Small intestine (tissue), 7 donors: ENCODE measurements at regions not wholly inside any gene's neighbourhood (a gene's known extent, or its start where the extent isn't known, plus 50 kb on each side); places are given as distances from the start of the nearest gene placed in this dataset.
A peak's percentile ranks its signal among the peaks of the same experiment; 100 is the strongest.
"Not testable (repeated sequence)": the region's sequence is repeated elsewhere in the genome, so short reads cannot be mapped to it uniquely, and the experiment has no call there.

ENCODE experiments used
- DNase-seq, 2 donors: peaks; one replicate each; pipeline versions ENCODE4 v3.0.0 to v3.0.0-alpha.2; 2013
- FAIRE-seq: peaks from 2 replicates; lab custom pipeline; 2012; peaks lifted over from hg19 to GRCh38; lab: Jason Lieb, UNC
- H3K27ac ChIP-seq, 3 donors: one replicate each; pipeline ENCODE4 v1.5.1; 2013; ENCODE audit warnings: low read length in 2 of 3, mild to moderate bottlenecking in 2 of 3, control low read depth in 1 of 3, inconsistent platforms in 1 of 3, low read depth in 1 of 3, moderate library complexity in 1 of 3
- H3K27me3 ChIP-seq, 3 donors: one replicate each; pipeline ENCODE4 v1.6.1; 2013; ENCODE audit warnings: low read length in 3 of 3, inconsistent platforms in 1 of 3; ENCODE audit not compliant: control insufficient read depth in 3 of 3, insufficient read depth in 3 of 3
- H3K36me3 ChIP-seq, 3 donors: one replicate each; pipeline ENCODE4 v1.6.1; 2013; ENCODE audit warnings: low read length in 3 of 3, inconsistent platforms in 1 of 3, low read depth in 1 of 3, mild to moderate bottlenecking in 1 of 3, moderate library complexity in 1 of 3; ENCODE audit not compliant: control insufficient read depth in 3 of 3, insufficient read depth in 2 of 3
- H3K4me1 ChIP-seq, 3 donors: one replicate each; pipeline ENCODE4 v1.6.1; 2013; ENCODE audit warnings: low read length in 2 of 3, inconsistent platforms in 1 of 3, low read depth in 1 of 3, mild to moderate bottlenecking in 1 of 3, moderate library complexity in 1 of 3; ENCODE audit not compliant: control insufficient read depth in 3 of 3, insufficient read depth in 2 of 3
- H3K4me3 ChIP-seq, 3 donors: one replicate each; pipeline ENCODE4 v1.5.1; 2013; ENCODE audit warnings: low read length in 3 of 3, control low read depth in 1 of 3, inconsistent platforms in 1 of 3, low read depth in 1 of 3, mild to moderate bottlenecking in 1 of 3, moderate library complexity in 1 of 3
- H3K9me3 ChIP-seq, 2 donors: one replicate each; pipeline ENCODE4 v1.6.1; 2013; ENCODE audit warnings: low read depth in 1 of 2, low read length in 1 of 2; ENCODE audit not compliant: control insufficient read depth in 2 of 2, insufficient read depth in 1 of 2
- WGBS, 3 donors: extraction: QIAGEN DNeasy Blood & Tissue Kit; methylation state at CpG; one replicate each; pipeline ENCODE4 v1.1.7; 2013; 5-methylcytosine and 5-hydroxymethylcytosine counted together
- donor health status: healthy with polysubstance abuse.
- donor health status: control.
- donor health status: control.
- donor health status: Bipolar disorder and iron deficiency.
- donor health status: healthy.

DNA sequence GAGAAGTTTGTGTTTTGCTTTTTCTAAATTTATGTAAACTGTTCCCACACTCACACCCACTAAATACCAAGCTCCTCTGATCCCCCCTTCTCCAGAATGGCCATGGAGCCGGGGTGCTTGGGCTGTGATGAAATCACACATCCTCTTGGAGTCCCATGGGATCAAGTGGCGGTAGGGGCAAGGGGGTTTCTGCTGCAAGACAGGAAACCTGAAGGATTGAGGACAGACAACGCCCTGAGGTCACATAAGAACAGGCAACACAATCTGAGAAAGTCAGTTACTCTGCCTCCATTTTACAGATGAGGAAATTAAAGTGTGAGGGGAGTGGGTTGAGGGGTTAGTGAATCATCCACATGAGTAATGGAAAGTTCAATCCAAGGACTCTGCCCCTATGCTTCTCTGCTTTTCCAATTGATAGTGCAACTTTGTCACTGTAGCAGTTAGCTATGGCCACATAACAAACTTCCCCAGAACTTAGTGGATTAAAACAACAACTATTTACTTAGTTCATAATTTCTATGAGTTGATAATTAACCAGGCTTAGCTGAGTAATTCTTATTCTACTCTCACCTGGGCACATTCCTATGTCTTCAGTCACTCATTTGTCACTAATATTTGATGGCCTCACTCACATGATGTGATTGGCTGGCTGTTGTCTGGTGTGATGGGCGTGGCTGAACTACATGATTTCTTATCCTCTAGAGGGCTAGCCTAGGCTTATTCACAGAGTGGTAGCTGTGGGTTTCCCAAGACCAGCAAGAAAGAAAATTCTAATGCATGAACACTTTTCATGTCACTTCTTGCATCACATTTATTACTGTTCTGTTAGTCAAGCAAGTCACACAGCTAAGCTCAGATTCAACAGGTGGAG is 77.3 kb upstream of the ADRA1D start:
- 64 to 73% (median 67%) methylated on average over 4 of the region's 4 CpGs for WGBS, 3 donors
- H3K4me1 ChIP-seq, result no peaks in the 10 kb centered on the region
- no peak for FAIRE-seq

DNA sequence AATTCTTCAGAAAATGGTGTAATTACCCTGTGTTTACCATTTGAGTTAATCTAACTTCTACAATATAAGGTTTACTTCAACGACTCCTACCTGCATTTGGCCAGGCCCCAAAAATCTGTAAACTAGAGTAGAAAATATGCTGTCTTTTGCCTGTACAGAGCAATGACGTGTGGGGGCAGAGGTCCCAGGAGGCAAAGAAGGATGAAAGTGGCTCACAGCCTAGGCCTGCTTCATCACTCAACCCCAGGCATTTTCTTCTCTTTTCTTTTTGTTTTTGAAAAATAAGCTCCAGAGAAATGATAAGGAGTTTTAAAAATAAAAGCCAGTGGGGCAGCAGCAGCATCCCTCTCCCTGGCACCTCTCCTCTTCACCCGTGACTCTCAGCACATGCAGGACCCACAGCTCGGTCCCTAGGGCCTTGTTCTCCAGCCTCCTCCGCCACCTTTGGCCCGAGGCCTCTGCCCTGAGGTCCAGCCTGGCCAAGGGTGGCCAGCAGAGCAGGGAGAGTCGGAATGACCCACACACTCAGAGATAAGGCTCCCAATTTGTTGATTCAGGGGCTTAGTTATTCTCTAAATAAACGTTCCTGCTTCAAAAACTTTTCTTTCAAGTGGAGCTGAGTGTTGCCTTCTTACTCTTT is 76.6 kb upstream of the ADRA1D start:
- no peak overlapping the region for H3K27ac ChIP-seq
- H3K9me3 ChIP-seq, result peaks cover 0 to 3% of the 10 kb centered on the region in 2 donors
- no peaks in the 10 kb centered on the region for H3K36me3 ChIP-seq
- no peak overlapping the region for H3K4me3 ChIP-seq
- WGBS, 3 donors, result 46 to 56% (median 54%) methylated on average over 8 of the region's 8 CpGs
- DNase-seq, result no peak
- no peaks in the 10 kb centered on the region for H3K4me1 ChIP-seq
- FAIRE-seq, result no peak
- no peaks in the 10 kb centered on the region for H3K27me3 ChIP-seq

More for the DNA sequence above, 77.3 kb upstream of the ADRA1D start:
- DNase-seq, result peak in 1 of 2 donors; percentile 3
- Histone ChIP-seq H3K9me3 (peaks cover 0 to 3% of the 10 kb centered on the region in 2 donors), H3K27ac (no peak overlapping the region), H3K36me3 (no peaks in the 10 kb centered on the region), H3K27me3 (no peaks in the 10 kb centered on the region), H3K4me3 (no peak overlapping the region)

DNA sequence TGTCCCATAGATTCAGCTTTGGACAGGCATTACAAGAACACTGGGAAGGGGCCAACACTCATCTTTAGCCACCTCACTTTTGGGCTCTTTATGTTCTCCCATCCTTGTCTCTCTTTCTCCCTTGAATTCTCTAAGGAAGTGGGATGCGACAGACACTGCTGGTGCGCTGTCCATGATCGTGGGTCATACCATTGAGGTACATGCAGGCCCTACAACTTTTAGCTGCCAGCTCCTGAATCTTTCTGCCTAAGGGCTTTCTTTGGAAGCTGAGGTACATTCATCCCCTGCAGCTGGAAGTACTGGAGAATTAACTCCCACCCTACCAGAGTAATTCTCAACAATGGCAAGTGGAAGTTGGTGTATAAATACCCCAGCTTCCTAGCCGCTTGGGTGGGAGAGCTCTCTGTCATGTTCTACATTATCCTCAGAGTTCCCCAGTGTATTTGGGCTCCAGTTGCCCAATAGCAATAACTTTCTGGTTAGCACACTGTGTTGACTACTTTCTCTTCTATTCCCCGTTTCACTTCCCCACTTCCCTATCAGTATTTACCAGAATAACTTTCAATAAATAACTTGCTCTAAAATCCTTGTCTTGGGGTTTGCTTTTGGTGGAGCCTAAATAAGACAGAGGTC is 75.6 kb upstream of the ADRA1D start:
- 80 to 83% (median 81%) methylated on average over 5 of the region's 5 CpGs for WGBS, 3 donors
- no peaks in the 10 kb centered on the region for H3K27me3 ChIP-seq
- DNase-seq (no peak), FAIRE-seq (no peak)
- no peaks in the 10 kb centered on the region for H3K4me1 ChIP-seq
- no peak overlapping the region for H3K27ac ChIP-seq
- no peaks in the 10 kb centered on the region for H3K36me3 ChIP-seq
- H3K9me3 ChIP-seq, result peaks cover 0 to 3% of the 10 kb centered on the region in 2 donors
- no peak overlapping the region for H3K4me3 ChIP-seq

DNA sequence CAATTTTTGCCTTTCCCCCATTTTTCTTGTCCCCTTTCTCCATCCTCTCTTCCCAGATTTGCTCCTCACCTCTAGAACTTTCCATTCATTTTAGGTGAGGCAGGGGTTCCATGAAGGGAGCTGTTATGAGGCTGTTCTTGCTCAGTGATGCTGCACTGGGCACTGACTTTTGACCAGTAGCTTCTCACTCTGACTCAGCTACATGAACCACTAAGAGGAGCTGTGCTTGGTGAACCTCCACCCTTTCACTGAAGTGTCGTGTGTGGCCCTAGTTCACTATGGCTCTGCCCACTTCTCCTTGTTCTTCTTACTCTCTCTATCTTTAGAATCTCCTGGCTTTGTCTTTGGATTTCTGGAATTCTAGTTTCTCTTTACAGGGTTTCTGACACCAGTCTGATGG is 73.4 kb upstream of the ADRA1D start:
- H3K9me3 ChIP-seq, result peaks cover 0 to 3% of the 10 kb centered on the region in 2 donors
- H3K4me1 ChIP-seq, result no peaks in the 10 kb centered on the region
- no peak for DNase-seq
- WGBS, 3 donors, result 35 to 67% (median 47%) methylated on average over 1 of the region's 1 CpG
- no peak overlapping the region for H3K27ac ChIP-seq
- H3K4me3 ChIP-seq, result no peak overlapping the region
- no peaks in the 10 kb centered on the region for H3K27me3 ChIP-seq
- FAIRE-seq, result no peak
- no peaks in the 10 kb centered on the region for H3K36me3 ChIP-seq

DNA sequence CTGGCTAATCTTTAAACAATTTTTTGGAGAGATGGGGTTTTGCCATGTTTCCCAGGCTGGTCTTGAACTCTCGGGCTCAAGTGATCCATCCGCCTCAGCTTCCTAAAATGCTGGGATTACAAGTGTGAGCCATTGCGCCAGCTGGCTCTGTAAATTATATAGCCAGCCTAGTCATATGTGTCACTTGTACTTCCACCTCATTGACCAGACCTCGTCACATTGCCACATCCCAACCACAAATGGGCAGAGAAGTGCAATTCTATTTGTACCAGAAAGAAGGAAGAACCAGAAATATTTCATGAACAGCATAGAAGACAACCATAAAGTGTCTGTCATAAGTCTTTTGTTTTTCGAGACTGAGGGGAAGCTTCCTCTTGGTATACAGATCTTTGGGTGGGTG is 71.2 kb upstream of the ADRA1D start:
- no peak for DNase-seq
- no peaks in the 10 kb centered on the region for H3K9me3 ChIP-seq
- no peaks in the 10 kb centered on the region for H3K27me3 ChIP-seq
- no peaks in the 10 kb centered on the region for H3K36me3 ChIP-seq
- no peak overlapping the region for H3K27ac ChIP-seq
- FAIRE-seq, result no peak
- H3K4me1 ChIP-seq, result no peaks in the 10 kb centered on the region
- no peak overlapping the region for H3K4me3 ChIP-seq
- 80 to 89% (median 86%) methylated on average over 5 of the region's 5 CpGs for WGBS, 3 donors

DNA sequence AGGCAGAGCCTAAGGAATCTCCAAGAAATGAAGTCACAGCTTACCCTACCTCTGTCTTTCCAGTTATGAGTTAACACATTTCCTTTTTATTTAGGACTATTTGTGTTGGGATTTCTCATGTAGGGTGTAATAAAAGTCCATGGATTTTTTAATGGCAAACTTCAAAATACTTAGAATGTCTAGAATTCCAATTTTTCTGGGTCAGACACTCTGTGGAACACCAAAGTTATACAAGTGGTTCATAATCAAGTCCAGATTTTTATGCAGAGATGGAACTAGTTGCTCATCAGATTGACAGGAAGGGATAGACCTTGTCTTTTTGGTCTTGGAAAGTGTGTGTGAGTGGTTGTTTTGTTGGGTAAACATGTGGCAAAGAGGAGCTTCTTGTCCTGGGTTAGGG is 69.8 kb upstream of the ADRA1D start:
- H3K4me1 ChIP-seq, result no peaks in the 10 kb centered on the region
- no peak overlapping the region for H3K4me3 ChIP-seq
- DNase-seq (no peak), FAIRE-seq (no peak)
- no peaks in the 10 kb centered on the region for H3K36me3 ChIP-seq
- H3K9me3 ChIP-seq, result no peaks in the 10 kb centered on the region
- H3K27me3 ChIP-seq, result no peaks in the 10 kb centered on the region
- no peak overlapping the region for H3K27ac ChIP-seq

DNA sequence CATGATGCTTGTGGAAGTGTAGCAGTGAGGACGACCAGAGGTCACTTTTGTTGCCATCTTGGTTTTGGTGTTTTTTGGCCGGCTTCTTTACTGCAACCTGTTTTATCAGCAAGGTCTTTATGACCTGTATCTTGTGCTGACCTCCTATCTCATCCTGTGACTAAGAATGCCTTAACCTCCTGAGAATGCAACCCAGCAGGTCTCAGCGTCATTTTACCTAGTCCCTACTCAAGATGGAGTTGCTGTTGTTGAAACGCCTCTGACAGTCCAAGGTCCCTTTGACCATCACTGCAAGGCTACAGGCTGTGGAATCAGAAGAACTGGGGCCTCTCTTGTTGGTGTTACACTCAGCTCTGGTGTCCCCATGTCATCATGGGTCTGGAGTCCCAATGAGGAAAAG is 61.5 kb upstream of the ADRA1D start:
- not testable (repeated sequence) for H3K4me1 ChIP-seq, H3K27me3 ChIP-seq, H3K36me3 ChIP-seq, H3K4me3 ChIP-seq, H3K9me3 ChIP-seq, FAIRE-seq, DNase-seq, H3K27ac ChIP-seq
- 80 to 91% (median 84%) methylated on average over 4 of the region's 4 CpGs for WGBS, 3 donors

- H3K9me3 ChIP-seq, result no peaks in the 10 kb centered on the region
- H3K27ac ChIP-seq, result no peak overlapping the region
- H3K4me1 ChIP-seq, result no peaks in the 10 kb centered on the region
- FAIRE-seq (no peak), DNase-seq (no peak)
- no peaks in the 10 kb centered on the region for H3K36me3 ChIP-seq
- H3K27me3 ChIP-seq, result peaks cover 0 to 2% (median 0%) of the 10 kb centered on the region in 3 donors
- WGBS, 3 donors, result 91 to 96% (median 93%) methylated on average over 2 of the region's 2 CpGs
- no peak overlapping the region for H3K4me3 ChIP-seq
Measured at GRCh38 chr20:4306206-4306605, 57.1 kb upstream of the ADRA1D start.
